ENCODE measurements at regions not wholly inside any gene's neighbourhood (a gene's known extent, or its start where the extent isn't known, plus 50 kb on each side); places are given as distances from the start of the nearest gene placed in this dataset.
"Not testable (repeated sequence)": the region's sequence is repeated elsewhere in the genome, so short reads cannot be mapped to it uniquely, and the experiment has no call there.

DNA sequence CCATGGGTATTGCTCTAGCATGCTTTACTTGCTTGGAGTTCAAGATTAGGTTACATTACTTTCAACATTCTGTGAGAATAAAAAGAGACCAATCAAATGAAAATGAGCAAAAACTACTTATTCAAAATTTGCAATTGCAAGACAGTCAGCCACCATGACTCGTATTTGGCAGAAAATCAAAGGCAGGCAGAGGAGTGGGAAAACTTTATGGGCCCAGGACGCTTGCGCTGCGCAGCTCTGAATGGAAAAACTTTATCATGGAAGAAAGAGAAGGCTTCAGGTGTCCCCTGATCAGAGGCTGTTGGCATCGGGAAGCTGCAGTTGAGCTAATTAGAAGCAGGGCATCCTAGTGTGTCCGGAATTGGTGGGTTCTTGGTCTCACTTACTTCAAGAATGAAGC, 250.6 kb downstream of the USP46 start:
- TF ChIP-seq, protein P1, sequence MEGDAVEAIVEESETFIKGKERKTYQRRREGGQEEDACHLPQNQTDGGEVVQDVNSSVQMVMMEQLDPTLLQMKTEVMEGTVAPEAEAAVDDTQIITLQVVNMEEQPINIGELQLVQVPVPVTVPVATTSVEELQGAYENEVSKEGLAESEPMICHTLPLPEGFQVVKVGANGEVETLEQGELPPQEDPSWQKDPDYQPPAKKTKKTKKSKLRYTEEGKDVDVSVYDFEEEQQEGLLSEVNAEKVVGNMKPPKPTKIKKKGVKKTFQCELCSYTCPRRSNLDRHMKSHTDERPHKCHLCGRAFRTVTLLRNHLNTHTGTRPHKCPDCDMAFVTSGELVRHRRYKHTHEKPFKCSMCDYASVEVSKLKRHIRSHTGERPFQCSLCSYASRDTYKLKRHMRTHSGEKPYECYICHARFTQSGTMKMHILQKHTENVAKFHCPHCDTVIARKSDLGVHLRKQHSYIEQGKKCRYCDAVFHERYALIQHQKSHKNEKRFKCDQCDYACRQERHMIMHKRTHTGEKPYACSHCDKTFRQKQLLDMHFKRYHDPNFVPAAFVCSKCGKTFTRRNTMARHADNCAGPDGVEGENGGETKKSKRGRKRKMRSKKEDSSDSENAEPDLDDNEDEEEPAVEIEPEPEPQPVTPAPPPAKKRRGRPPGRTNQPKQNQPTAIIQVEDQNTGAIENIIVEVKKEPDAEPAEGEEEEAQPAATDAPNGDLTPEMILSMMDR (IDR thresholded peaks at IDR 0.05; ENCODE audit: low read depth, low read length, missing control alignments) = no peak
- no peak overlapping the region for H3K4me3 ChIP-seq (ENCODE audit: low read depth, low read length)

DNA sequence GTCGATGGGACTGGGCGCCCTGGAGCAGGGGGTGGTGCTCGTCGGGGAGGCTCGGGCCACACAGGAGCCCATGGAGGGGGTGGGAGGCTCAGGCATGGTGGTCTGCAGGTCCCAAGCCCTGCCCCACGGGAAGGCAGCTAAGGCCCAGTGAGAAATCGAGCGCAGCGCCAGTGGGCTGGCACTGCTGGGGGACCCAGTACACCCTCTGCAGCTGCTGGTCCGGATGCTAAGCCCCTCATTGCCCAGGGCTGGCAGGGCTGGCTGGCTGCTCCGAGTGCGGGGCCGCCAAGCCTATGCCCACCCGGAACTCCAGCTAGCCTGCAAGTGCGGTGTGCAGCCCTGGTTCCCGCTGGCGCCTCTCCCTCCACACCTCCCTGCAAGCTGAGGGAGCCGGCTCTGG, 249.3 kb downstream of the USP46 start:
- not testable (repeated sequence) for H3K4me3 ChIP-seq (ENCODE audit: low read depth, low read length); DNase-seq (ENCODE audit: low read depth)

More for the DNA sequence above, 250.6 kb downstream of the USP46 start:
- no peak for DNase-seq (ENCODE audit: low read depth)

DNA sequence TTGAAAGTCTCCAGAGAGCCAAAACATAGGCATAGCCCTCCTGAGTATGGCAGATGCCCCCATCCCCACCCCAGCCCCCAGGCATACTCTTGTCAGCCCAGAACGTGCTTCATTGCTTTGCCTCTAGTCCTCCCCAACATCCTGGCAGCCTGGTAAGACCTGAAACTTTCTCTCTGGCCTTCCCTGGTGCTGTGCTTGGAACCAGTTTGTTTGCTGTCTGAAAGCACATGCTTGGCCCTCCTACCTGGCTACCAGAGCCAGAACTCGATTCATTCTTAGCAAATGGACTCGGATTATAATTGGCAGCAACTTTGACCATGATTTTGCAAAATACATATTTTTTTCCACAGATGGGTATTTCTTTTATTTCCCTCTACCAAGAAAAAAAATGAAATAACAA, 248.1 kb downstream of the USP46 start:
- no peak overlapping the region for H3K4me3 ChIP-seq (ENCODE audit: low read depth, low read length)
- DNase-seq (ENCODE audit: low read depth) = no peak
- TF ChIP-seq, protein P1 (IDR thresholded peaks at IDR 0.05; ENCODE audit: low read depth, low read length, missing control alignments) = no peak

DNA sequence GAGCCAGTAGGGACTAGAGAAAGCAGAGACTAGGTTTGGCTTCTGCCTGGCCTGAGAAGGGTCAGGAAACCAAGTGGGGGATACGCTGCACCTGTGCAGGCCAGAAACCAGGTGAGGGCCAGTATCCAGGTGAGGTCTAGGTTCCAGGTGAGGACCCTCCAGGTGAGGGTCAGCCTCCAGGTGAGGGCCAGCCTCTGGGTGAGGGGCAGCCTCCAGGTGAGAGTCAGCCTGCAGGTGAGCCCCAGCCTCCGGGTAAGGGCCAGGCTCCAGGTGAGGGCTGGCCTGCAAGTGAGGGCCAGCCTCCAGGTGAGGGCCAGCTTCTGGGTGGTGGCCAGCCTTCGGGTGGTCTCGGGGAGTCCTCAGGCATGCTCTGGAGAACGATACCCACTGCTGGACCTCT, 238.8 kb downstream of the USP46 start:
- H3K4me3 ChIP-seq (ENCODE audit: low read depth, low read length) = no peak overlapping the region
- TF ChIP-seq, protein P1 (IDR thresholded peaks at IDR 0.05; ENCODE audit: low read depth, low read length, missing control alignments) = no peak
- no peak for DNase-seq (ENCODE audit: low read depth)

DNA sequence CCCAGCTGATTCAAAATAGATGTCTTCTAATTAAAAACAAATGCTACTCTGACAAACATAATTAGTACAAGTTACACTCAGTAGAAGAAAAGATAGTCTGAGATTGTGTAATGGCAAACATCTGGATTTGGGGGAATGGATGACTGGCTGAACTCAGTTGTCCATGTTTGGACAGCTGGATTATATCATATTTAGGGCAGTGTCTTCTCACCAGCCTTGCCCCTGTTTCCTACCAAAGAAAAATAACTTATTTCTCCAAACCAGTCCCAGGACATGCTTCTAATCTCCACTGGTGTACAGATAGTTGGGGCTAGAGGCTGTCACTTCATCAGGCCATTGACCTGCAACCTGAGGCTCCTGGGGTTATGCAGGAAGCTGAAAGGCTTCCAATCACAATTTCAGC, 237.3 kb downstream of the USP46 start:
- TF ChIP-seq, protein P1 (IDR thresholded peaks at IDR 0.05; ENCODE audit: low read depth, low read length, missing control alignments) = no peak
- no peak overlapping the region for H3K4me3 ChIP-seq (ENCODE audit: low read depth, low read length)
- DNase-seq (ENCODE audit: low read depth) = no peak

DNA sequence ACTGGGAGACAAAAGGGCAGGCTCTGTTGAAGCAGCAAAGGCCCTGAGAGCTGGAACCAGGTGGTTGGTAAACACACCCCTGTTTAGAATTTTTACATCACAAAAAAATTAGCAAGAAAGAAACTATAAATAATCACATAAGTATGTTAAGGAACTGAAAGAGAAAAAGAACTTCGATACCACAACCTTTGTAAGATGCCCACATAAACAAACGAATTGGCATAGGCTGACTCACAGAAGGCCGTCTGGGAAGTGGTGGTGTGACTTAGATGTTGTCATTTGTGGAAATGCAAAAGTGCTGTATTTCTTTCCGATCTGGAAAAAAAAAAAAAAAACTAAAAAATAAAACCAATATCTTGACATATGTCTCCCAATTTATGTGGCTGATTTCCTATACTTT, 235.1 kb downstream of the USP46 start:
- no peak for DNase-seq (ENCODE audit: low read depth)
- H3K4me3 ChIP-seq (ENCODE audit: low read depth, low read length) = no peak overlapping the region
- TF ChIP-seq, protein P1 (IDR thresholded peaks at IDR 0.05; ENCODE audit: low read depth, low read length, missing control alignments) = no peak

DNA sequence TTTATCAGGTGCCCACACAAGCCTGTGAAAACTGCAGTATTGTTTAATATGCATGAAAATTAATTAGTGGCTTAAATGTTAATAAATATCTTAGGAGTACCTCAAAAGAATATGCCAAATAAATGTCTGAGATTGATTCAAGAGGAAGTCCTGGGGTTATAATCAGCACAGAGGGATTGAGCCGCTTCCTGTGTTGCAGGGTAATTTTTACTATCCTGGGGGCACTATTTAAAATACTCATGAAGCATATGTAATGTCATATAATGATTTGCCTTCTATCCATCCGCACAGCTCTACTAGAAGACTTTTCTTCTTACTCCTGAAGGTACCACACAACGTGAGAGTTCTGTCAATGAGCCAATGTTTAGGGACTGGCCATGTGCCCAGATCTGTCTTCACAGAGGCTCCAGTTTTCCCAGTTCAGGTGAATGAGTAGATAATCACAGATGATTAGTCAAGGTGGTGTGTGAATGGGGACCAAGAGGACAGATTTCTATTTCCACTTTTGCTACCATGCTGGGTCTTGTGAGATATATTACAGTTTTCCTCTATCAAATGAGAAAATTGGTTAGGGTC, 233.3 kb downstream of the USP46 start:
- TF ChIP-seq, protein P1 (IDR thresholded peaks at IDR 0.05; ENCODE audit: low read depth, low read length, missing control alignments) = no peak
- no peak for DNase-seq (ENCODE audit: low read depth)
- H3K4me3 ChIP-seq (ENCODE audit: low read depth, low read length) = no peak overlapping the region
